SK-N-SH treated with all-trans-retinoic acid at 6 μM for 48 hours (cell line): ENCODE measurements at regions not wholly inside any gene's neighbourhood (a gene's known extent, or its start where the extent isn't known, plus 50 kb on each side); places are given as distances from the start of the nearest gene placed in this dataset.

Experiments used
- ATAC-seq: fragments of 200-7000 bp; cut with Tn5 transposase; 3 replicates; pipeline ENCODE4 v1.9.1; 2020; ENCODE audit warnings: mild to moderate bottlenecking, moderate library complexity
- BACH2 ChIP-seq: fragments of 250-450 bp; sonication (Bioruptor Pico); IDR thresholded peaks from 2 replicates; pipeline ENCODE4 v1.9.0; 2021; ENCODE audit warnings: mild to moderate bottlenecking, borderline replicate concordance
- CSDC2 ChIP-seq: fragments of 250-450 bp; sonication (Bioruptor Pico); IDR thresholded peaks from 2 replicates; pipeline ENCODE4 v1.5.0; 2020; ENCODE audit warnings: mild to moderate bottlenecking, moderate library complexity
- ESRRG ChIP-seq: fragments of 250-450 bp; sonication (Bioruptor Pico); IDR thresholded peaks from 2 replicates; pipeline ENCODE4 v1.6.1; 2021; ENCODE audit warnings: mild to moderate bottlenecking
- GLIS3 ChIP-seq: fragments of 250-450 bp; sonication (Bioruptor Pico); IDR thresholded peaks from 2 replicates; pipeline ENCODE4 v1.5.0; 2020; ENCODE audit warnings: mild to moderate bottlenecking, moderate library complexity
- ISL1 ChIP-seq: fragments of 250-450 bp; sonication (Bioruptor Pico); IDR thresholded peaks from 2 replicates; pipeline ENCODE4 v2.1.2; 2022; ENCODE audit warnings: mild to moderate bottlenecking, moderate library complexity
- PPARA ChIP-seq: fragments of 250-450 bp; sonication (Bioruptor Pico); IDR thresholded peaks from 2 replicates; pipeline ENCODE4 v1.5.0; 2020; ENCODE audit warnings: mild to moderate bottlenecking, borderline replicate concordance
- RARB ChIP-seq: fragments of 250-450 bp; sonication (Bioruptor Pico); IDR thresholded peaks from 2 replicates; pipeline ENCODE4 v1.8.0; 2021; ENCODE audit warnings: mild to moderate bottlenecking, moderate library complexity
- SNAI2 ChIP-seq: fragments of 250-450 bp; sonication (Bioruptor Pico); IDR thresholded peaks from 2 replicates; pipeline ENCODE4 v1.5.0; 2020; ENCODE audit warnings: mild to moderate bottlenecking, moderate library complexity
- TCF4 ChIP-seq: fragments of 250-450 bp; sonication (Bioruptor Pico); IDR thresholded peaks from 2 replicates; pipeline ENCODE4 v1.8.0; 2021; ENCODE audit warnings: mild to moderate bottlenecking, moderate library complexity, borderline replicate concordance
- ZC3H10 ChIP-seq: fragments of 250-450 bp; sonication (Bioruptor Pico); IDR thresholded peaks from 2 replicates; pipeline ENCODE4 v1.5.1; 2021; ENCODE audit warnings: mild to moderate bottlenecking, moderate library complexity
- ZFP30 ChIP-seq: fragments of 450-650 bp; formaldehyde crosslinking; IDR thresholded peaks from 2 replicates; pipeline ENCODE4 v1.5.0; 2022; ENCODE audit warnings: mild to moderate bottlenecking, moderate library complexity
- ZNF70 ChIP-seq: fragments of 450-650 bp; formaldehyde crosslinking; IDR thresholded peaks from 2 replicates; pipeline ENCODE4 v1.5.0; 2020; ENCODE audit warnings: mild to moderate bottlenecking, moderate library complexity
- ZNF8 ChIP-seq: fragments of 450-650 bp; formaldehyde crosslinking; IDR thresholded peaks from 2 replicates; pipeline ENCODE4 v1.5.0; 2020; ENCODE audit warnings: mild to moderate bottlenecking, moderate library complexity
- TF ChIP-seq, protein P1 (sequence below): fragments of 250-450 bp; sonication (Bioruptor Pico); IDR thresholded peaks from 2 replicates; pipeline ENCODE4 v1.5.1; 2020; ENCODE audit warnings: low read depth, mild to moderate bottlenecking, moderate library complexity
- TF ChIP-seq, protein P2 (sequence below): fragments of 250-450 bp; sonication (Bioruptor Pico); IDR thresholded peaks from 2 replicates; pipeline ENCODE4 v1.8.0; 2021; ENCODE audit warnings: low read depth, mild to moderate bottlenecking, moderate library complexity, borderline replicate concordance
- TF ChIP-seq, protein P3 (sequence below): fragments of 250-450 bp; sonication (Bioruptor Pico); IDR thresholded peaks from 2 replicates; pipeline ENCODE4 v1.5.1; 2021; ENCODE audit warnings: mild to moderate bottlenecking, moderate library complexity
- TF ChIP-seq, protein P4 (sequence below): fragments of 250-450 bp; sonication (Bioruptor Pico); IDR thresholded peaks from 2 replicates; pipeline ENCODE4 v1.5.0; 2020; ENCODE audit warnings: mild to moderate bottlenecking, moderate library complexity
- TF ChIP-seq, protein P5 (sequence below): fragments of 250-450 bp; sonication (Bioruptor Pico); IDR thresholded peaks from 2 replicates; pipeline ENCODE4 v1.8.0; 2020; ENCODE audit warnings: mild to moderate bottlenecking, moderate library complexity, borderline replicate concordance

DNA sequence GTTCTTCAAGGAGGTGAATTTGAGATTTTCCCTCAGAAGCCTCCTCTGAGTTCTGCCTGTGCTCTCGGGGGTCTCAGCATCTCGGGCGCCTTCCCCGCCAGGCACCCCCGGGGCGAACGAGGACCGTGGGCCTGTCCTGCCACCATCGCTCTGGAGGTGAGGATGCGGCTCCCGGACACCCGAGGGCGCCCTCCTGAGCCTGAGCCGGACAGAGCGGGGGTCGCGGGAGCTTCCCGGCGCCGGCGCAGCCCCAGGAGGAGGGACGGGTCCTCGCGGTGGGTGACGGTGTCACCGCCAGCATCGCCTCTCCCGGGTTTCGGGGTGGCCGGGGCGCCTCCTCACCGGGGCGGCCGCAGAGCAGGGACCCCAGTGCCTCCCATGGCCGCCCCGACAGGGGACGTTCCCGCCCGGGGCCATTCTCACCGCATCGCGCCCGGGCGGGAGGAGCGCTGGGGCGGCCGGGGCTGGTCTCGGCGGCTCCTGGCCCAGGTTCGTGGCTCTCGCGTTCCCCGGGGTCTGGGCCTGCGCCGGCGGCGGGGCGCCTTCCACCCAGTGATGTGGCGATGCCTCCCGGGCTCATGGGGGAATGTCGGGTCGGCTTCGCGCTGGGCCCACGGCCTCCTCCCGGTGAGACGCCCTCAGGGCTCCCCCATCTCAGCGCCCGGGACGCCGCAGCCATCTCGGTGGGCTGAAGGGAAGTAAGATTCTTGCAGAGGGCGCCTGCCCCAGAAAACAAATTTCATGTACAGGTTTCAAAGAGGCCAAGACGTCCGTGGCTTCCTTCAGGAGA is 210.5 kb downstream of the ERMARD start:
- TF ChIP-seq, protein P1, sequence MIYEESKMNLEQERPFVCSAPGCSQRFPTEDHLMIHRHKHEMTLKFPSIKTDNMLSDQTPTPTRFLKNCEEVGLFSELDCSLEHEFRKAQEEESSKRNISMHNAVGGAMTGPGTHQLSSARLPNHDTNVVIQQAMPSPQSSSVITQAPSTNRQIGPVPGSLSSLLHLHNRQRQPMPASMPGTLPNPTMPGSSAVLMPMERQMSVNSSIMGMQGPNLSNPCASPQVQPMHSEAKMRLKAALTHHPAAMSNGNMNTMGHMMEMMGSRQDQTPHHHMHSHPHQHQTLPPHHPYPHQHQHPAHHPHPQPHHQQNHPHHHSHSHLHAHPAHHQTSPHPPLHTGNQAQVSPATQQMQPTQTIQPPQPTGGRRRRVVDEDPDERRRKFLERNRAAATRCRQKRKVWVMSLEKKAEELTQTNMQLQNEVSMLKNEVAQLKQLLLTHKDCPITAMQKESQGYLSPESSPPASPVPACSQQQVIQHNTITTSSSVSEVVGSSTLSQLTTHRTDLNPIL: no peak
- TF ChIP-seq ZNF70 (CRISPR knock-in tag) (no peak), ZNF8 (CRISPR knock-in tag) (no peak), SNAI2 (CRISPR knock-in tag) (no peak), BACH2 (CRISPR knock-in tag) (no peak), CSDC2 (CRISPR knock-in tag) (no peak), ISL1 (CRISPR knock-in tag) (no peak), ZC3H10 (no peak), GLIS3 (CRISPR knock-in tag) (no peak)
- TF ChIP-seq, protein P2, sequence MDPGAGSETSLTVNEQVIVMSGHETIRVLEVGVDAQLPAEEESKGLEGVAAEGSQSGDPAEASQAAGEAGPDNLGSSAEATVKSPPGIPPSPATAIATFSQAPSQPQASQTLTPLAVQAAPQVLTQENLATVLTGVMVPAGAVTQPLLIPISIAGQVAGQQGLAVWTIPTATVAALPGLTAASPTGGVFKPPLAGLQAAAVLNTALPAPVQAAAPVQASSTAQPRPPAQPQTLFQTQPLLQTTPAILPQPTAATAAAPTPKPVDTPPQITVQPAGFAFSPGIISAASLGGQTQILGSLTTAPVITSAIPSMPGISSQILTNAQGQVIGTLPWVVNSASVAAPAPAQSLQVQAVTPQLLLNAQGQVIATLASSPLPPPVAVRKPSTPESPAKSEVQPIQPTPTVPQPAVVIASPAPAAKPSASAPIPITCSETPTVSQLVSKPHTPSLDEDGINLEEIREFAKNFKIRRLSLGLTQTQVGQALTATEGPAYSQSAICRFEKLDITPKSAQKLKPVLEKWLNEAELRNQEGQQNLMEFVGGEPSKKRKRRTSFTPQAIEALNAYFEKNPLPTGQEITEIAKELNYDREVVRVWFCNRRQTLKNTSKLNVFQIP (CRISPR knock-in tag): no peak
- TF ChIP-seq, protein P3, sequence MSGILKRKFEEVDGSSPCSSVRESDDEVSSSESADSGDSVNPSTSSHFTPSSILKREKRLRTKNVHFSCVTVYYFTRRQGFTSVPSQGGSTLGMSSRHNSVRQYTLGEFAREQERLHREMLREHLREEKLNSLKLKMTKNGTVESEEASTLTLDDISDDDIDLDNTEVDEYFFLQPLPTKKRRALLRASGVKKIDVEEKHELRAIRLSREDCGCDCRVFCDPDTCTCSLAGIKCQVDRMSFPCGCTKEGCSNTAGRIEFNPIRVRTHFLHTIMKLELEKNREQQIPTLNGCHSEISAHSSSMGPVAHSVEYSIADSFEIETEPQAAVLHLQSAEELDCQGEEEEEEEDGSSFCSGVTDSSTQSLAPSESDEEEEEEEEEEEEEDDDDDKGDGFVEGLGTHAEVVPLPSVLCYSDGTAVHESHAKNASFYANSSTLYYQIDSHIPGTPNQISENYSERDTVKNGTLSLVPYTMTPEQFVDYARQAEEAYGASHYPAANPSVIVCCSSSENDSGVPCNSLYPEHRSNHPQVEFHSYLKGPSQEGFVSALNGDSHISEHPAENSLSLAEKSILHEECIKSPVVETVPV (CRISPR knock-in tag): no peak
- TF ChIP-seq, protein P4, sequence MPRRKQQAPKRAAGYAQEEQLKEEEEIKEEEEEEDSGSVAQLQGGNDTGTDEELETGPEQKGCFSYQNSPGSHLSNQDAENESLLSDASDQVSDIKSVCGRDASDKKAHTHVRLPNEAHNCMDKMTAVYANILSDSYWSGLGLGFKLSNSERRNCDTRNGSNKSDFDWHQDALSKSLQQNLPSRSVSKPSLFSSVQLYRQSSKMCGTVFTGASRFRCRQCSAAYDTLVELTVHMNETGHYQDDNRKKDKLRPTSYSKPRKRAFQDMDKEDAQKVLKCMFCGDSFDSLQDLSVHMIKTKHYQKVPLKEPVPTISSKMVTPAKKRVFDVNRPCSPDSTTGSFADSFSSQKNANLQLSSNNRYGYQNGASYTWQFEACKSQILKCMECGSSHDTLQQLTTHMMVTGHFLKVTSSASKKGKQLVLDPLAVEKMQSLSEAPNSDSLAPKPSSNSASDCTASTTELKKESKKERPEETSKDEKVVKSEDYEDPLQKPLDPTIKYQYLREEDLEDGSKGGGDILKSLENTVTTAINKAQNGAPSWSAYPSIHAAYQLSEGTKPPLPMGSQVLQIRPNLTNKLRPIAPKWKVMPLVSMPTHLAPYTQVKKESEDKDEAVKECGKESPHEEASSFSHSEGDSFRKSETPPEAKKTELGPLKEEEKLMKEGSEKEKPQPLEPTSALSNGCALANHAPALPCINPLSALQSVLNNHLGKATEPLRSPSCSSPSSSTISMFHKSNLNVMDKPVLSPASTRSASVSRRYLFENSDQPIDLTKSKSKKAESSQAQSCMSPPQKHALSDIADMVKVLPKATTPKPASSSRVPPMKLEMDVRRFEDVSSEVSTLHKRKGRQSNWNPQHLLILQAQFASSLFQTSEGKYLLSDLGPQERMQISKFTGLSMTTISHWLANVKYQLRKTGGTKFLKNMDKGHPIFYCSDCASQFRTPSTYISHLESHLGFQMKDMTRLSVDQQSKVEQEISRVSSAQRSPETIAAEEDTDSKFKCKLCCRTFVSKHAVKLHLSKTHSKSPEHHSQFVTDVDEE: no peak
- TF ChIP-seq, protein P5, sequence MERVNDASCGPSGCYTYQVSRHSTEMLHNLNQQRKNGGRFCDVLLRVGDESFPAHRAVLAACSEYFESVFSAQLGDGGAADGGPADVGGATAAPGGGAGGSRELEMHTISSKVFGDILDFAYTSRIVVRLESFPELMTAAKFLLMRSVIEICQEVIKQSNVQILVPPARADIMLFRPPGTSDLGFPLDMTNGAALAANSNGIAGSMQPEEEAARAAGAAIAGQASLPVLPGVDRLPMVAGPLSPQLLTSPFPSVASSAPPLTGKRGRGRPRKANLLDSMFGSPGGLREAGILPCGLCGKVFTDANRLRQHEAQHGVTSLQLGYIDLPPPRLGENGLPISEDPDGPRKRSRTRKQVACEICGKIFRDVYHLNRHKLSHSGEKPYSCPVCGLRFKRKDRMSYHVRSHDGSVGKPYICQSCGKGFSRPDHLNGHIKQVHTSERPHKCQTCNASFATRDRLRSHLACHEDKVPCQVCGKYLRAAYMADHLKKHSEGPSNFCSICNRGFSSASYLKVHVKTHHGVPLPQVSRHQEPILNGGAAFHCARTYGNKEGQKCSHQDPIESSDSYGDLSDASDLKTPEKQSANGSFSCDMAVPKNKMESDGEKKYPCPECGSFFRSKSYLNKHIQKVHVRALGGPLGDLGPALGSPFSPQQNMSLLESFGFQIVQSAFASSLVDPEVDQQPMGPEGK (CRISPR knock-in tag): no peak
- ATAC-seq: no peak

DNA sequence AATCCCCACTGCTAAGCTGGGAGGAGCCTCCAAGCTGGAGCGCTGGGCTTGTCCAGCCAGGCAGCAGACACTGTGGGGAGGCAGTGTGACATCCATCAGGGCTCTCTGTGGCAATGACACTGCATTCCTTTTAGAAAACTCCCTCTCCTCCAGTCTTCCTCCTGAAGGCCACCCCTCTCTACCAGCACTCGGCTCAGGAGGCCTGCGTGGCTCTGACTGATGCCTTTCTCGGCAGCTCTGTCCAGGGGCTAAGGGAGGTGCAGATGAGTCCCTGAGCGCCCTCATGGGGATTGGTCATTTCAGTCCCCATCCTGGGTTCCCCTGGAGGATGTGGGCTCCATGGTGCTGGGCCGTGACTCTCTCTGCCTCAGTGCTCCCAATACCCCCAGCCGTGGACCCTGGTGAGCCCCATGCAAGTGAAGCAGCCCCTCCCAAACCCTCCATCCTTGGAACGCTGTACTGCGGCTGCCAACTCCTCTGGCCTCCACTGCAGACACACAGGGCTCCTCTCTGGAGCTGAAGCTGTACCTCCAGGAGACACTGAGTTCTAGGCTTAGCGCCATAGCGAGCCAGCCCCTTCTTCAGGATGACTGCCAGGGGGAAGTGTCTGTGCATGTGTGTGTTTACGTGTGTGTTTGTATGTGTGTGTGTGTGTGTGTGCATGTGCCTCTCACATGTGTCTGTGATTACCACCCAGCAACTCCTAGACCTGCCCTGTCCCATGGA is 209.6 kb downstream of the ERMARD start:
- ATAC-seq: no peak
- TF ChIP-seq SNAI2 (CRISPR knock-in tag): no peak
- TF ChIP-seq PPARA (CRISPR knock-in tag): no peak
- TF ChIP-seq, protein P4: no peak
- TF ChIP-seq BACH2 (CRISPR knock-in tag): no peak
- TF ChIP-seq, protein P1: no peak
- no peak for TF ChIP-seq CSDC2 (CRISPR knock-in tag)
- TF ChIP-seq ISL1 (CRISPR knock-in tag): no peak
- TF ChIP-seq RARB (CRISPR knock-in tag): no peak
- TF ChIP-seq ZC3H10: no peak
- TF ChIP-seq ESRRG (CRISPR knock-in tag): no peak
- TF ChIP-seq, protein P3 (CRISPR knock-in tag): no peak
- TF ChIP-seq TCF4 (CRISPR knock-in tag): no peak
- TF ChIP-seq ZFP30 (CRISPR knock-in tag): no peak
- TF ChIP-seq, protein P5 (CRISPR knock-in tag): no peak
